Vagina (tissue), 2 donors: ENCODE measurements at regions not wholly inside any gene's neighbourhood (a gene's known extent, or its start where the extent isn't known, plus 50 kb on each side); places are given as distances from the start of the nearest gene placed in this dataset.

ENCODE experiments used
- DNase-seq, 2 donors: peaks; one replicate each; pipeline ENCODE4 v3.0.0-alpha.2; 2017; ENCODE audit errors: extremely low spot score in 2 of 2
- H3K27ac ChIP-seq: fragments of 200-600 bp; sonication (generic); one replicate; pipeline ENCODE4 v1.5.1; 2019
- H3K27me3 ChIP-seq: fragments of 200-600 bp; sonication (generic); one replicate; pipeline ENCODE4 v1.5.1; 2019
- H3K36me3 ChIP-seq, 2 donors: fragments of 200-600 bp; sonication (generic); one replicate each; pipeline ENCODE4 v1.5.1; 2017 to 2019
- H3K4me1 ChIP-seq: fragments of 200-600 bp; sonication (generic); one replicate; pipeline ENCODE4 v1.5.1; 2019
- H3K4me3 ChIP-seq, 2 donors: fragments of 200-600 bp; sonication (generic); 1 replicate in 1 of 2; 2 replicates in 1 of 2; pipeline ENCODE4 v1.5.1; 2016 to 2019
- H3K9me3 ChIP-seq: fragments of 200-600 bp; sonication (generic); one replicate; pipeline ENCODE4 v1.5.1; 2019
- POLR2A ChIP-seq, 2 donors: fragments of 450-650 bp; IDR thresholded peaks; one replicate each; pipeline ENCODE4 v1.6.1; 2017; ENCODE audit warnings: antibody characterized with exemption in 2 of 2, mild to moderate bottlenecking in 2 of 2, moderate library complexity in 2 of 2
- POLR2AphosphoS5 ChIP-seq, 2 donors: sonication (generic); formaldehyde crosslinking; IDR thresholded peaks; one replicate each; pipeline ENCODE4 v1.9.0; 2017; ENCODE audit warnings: antibody characterized with exemption in 2 of 2, mild to moderate bottlenecking in 2 of 2, low read depth in 1 of 2; ENCODE audit not compliant: insufficient read depth in 1 of 2
- intact Hi-C: fragments of 100-400 bp; cut with DNase I; formaldehyde crosslinking; loops from one replicate; pipeline ENCODE4 v1.15.1; 2023
- TF ChIP-seq, protein P1 (sequence below), 3 experiments: fragments of 450-650 bp in 2 of 3; fragments of 200-600 bp in 1 of 3; sonication (generic) in 1 of 3; IDR thresholded peaks; one replicate each; pipeline ENCODE4 v1.5.1; 2017 to 2019; ENCODE audit warnings: antibody characterized with exemption in 3 of 3, mild to moderate bottlenecking in 2 of 3, moderate library complexity in 2 of 3

- Histone ChIP-seq H3K27me3 (no peaks in the 10 kb centered on the region), H3K27ac (no peak overlapping the region), H3K9me3 (no peaks in the 10 kb centered on the region), H3K4me1 (no peaks in the 10 kb centered on the region), H3K36me3 (no peaks in the 10 kb centered on the region), H3K4me3 (no peak overlapping the region)
- no peak for DNase-seq
- intact Hi-C loops, result no loop called here
- TF ChIP-seq, protein P1, sequence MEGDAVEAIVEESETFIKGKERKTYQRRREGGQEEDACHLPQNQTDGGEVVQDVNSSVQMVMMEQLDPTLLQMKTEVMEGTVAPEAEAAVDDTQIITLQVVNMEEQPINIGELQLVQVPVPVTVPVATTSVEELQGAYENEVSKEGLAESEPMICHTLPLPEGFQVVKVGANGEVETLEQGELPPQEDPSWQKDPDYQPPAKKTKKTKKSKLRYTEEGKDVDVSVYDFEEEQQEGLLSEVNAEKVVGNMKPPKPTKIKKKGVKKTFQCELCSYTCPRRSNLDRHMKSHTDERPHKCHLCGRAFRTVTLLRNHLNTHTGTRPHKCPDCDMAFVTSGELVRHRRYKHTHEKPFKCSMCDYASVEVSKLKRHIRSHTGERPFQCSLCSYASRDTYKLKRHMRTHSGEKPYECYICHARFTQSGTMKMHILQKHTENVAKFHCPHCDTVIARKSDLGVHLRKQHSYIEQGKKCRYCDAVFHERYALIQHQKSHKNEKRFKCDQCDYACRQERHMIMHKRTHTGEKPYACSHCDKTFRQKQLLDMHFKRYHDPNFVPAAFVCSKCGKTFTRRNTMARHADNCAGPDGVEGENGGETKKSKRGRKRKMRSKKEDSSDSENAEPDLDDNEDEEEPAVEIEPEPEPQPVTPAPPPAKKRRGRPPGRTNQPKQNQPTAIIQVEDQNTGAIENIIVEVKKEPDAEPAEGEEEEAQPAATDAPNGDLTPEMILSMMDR (IDR thresholded peaks at IDR 0.05), result no peak
- no peak for TF ChIP-seq POLR2AphosphoS5 (IDR thresholded peaks at IDR 0.05; ENCODE audit: insufficient read depth in 1 of 2, low read depth in 1 of 2)
- no peak for TF ChIP-seq POLR2A (IDR thresholded peaks at IDR 0.05)
These were observed 577.8 kb upstream of the SLITRK5 start for GRCh38 chr13:87093399-87093798.

- no peaks in the 10 kb centered on the region for H3K36me3 ChIP-seq
- DNase-seq, result no peak
- H3K4me1 ChIP-seq, result no peaks in the 10 kb centered on the region
- H3K27me3 ChIP-seq, result no peaks in the 10 kb centered on the region
- no peaks in the 10 kb centered on the region for H3K9me3 ChIP-seq
- TF ChIP-seq POLR2A (IDR thresholded peaks at IDR 0.05) (no peak), POLR2AphosphoS5 (IDR thresholded peaks at IDR 0.05; ENCODE audit: insufficient read depth in 1 of 2, low read depth in 1 of 2) (no peak)
- TF ChIP-seq, protein P1 (IDR thresholded peaks at IDR 0.05), result no peak
- intact Hi-C loops, result no loop called here
- no peak overlapping the region for H3K27ac ChIP-seq
- no peak overlapping the region for H3K4me3 ChIP-seq
These were observed 576.5 kb upstream of the SLITRK5 start for GRCh38 chr13:87094646-87095045.

GRCh38 chr13:87100431-87100830 lies 570.7 kb upstream of the SLITRK5 start:
- no peak for DNase-seq
- Histone ChIP-seq H3K27me3 (no peaks in the 10 kb centered on the region), H3K9me3 (no peaks in the 10 kb centered on the region), H3K4me1 (no peaks in the 10 kb centered on the region), H3K4me3 (no peak overlapping the region), H3K36me3 (no peaks in the 10 kb centered on the region), H3K27ac (no peak overlapping the region)
- TF ChIP-seq, protein P1 (IDR thresholded peaks at IDR 0.05), result no peak
- TF ChIP-seq POLR2A (IDR thresholded peaks at IDR 0.05) (no peak), POLR2AphosphoS5 (IDR thresholded peaks at IDR 0.05; ENCODE audit: insufficient read depth in 1 of 2, low read depth in 1 of 2) (no peak)
- intact Hi-C loops, result no loop called here

DNA sequence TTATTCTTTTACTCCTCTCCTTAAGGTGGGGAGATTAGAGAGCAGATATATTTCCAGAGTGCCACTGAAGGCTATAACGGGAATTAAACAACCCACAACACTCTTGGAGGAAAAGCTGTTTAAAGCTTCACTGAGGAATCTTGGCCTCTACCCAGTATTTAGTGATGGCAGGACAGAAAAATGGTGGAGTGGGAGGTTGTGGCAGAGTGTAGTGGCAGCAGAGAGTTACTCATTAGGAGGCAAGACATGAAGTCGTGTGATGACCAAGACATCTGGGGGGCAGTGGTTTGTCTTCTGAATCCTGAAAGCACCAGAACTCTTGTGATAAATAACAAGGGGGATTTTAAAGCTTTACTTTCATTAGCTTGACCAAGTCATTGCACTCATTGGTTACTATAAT lies 563.5 kb upstream of the SLITRK5 start:
- H3K4me3 ChIP-seq, result no peak overlapping the region
- H3K27ac ChIP-seq, result no peak overlapping the region
- H3K9me3 ChIP-seq, result no peaks in the 10 kb centered on the region
- intact Hi-C loops, result no loop called here
- no peaks in the 10 kb centered on the region for H3K27me3 ChIP-seq
- no peaks in the 10 kb centered on the region for H3K36me3 ChIP-seq
- H3K4me1 ChIP-seq, result no peaks in the 10 kb centered on the region
- no peak for DNase-seq
- TF ChIP-seq POLR2AphosphoS5 (IDR thresholded peaks at IDR 0.05; ENCODE audit: insufficient read depth in 1 of 2, low read depth in 1 of 2) (no peak), POLR2A (IDR thresholded peaks at IDR 0.05) (no peak)
- TF ChIP-seq, protein P1 (IDR thresholded peaks at IDR 0.05), result no peak

GRCh38 chr13:87120476-87120875 lies 550.7 kb upstream of the SLITRK5 start:
- no peaks in the 10 kb centered on the region for H3K4me1 ChIP-seq
- no peak overlapping the region for H3K27ac ChIP-seq
- intact Hi-C loops, result no loop called here
- H3K9me3 ChIP-seq, result no peaks in the 10 kb centered on the region
- no peaks in the 10 kb centered on the region for H3K27me3 ChIP-seq
- TF ChIP-seq POLR2AphosphoS5 (IDR thresholded peaks at IDR 0.05; ENCODE audit: insufficient read depth in 1 of 2, low read depth in 1 of 2) (no peak), POLR2A (IDR thresholded peaks at IDR 0.05) (no peak)
- TF ChIP-seq, protein P1 (IDR thresholded peaks at IDR 0.05), result no peak
- H3K4me3 ChIP-seq, result no peak overlapping the region
- no peak for DNase-seq
- H3K36me3 ChIP-seq, result no peaks in the 10 kb centered on the region
